Mucosa of descending colon (tissue), 3 donors: ENCODE measurements at regions not wholly inside any gene's neighbourhood (a gene's known extent, or its start where the extent isn't known, plus 50 kb on each side); places are given as distances from the start of the nearest gene placed in this dataset.

Source experiments
- ATAC-seq: fragments of 200-7000 bp; cut with Tn5 transposase; one replicate; pipeline ENCODE4 v1.9.1; 2020; ENCODE audit warnings: mild to moderate bottlenecking, moderate library complexity
- DNase-seq, 3 donors: peaks; one replicate each; pipeline ENCODE4 v3.0.0-alpha.2; 2020
- H3K36me3 ChIP-seq: fragments of 200-600 bp; one replicate; pipeline ENCODE4 v1.8.0; 2021; ENCODE audit warnings: low read depth, mild to moderate bottlenecking
- H3K4me1 ChIP-seq: fragments of 200-600 bp; one replicate; pipeline ENCODE4 v1.8.0; 2021; ENCODE audit warnings: low read depth, mild to moderate bottlenecking
- H3K4me3 ChIP-seq: fragments of 200-600 bp; one replicate; pipeline ENCODE4 v1.8.0; 2021; ENCODE audit warnings: mild to moderate bottlenecking
- H3K9me3 ChIP-seq: fragments of 200-600 bp; one replicate; pipeline ENCODE4 v1.8.0; 2021; ENCODE audit warnings: mild to moderate bottlenecking
- CTCF ChIP-seq: fragments of 200-600 bp; IDR thresholded peaks from one replicate; pipeline ENCODE4 v1.8.0; 2022; ENCODE audit warnings: antibody characterized with exemption, mild to moderate bottlenecking
- intact Hi-C, 2 donors: fragments of 100-400 bp; cut with DNase I in 1 of 2; cut with micrococcal nuclease in 1 of 2; formaldehyde crosslinking; loops; one replicate each; pipeline versions ENCODE4 v1.11.0 to v1.11.1; 2022; cut with DNase I, micrococcal nuclease
- donor health status: DM: no; HTN: no; CAD: no; lungs with moderate emphysema.
- donor health status: DM: no; HTN: no; CAD: no.
- donor health status: DM: no; HTN: yes; CAD: no.

- Histone ChIP-seq H3K4me1 (no peaks in the 10 kb centered on the region), H3K36me3 (no peaks in the 10 kb centered on the region), H3K9me3 (peaks cover 20% of the 10 kb centered on the region), H3K4me3 (no peak overlapping the region)
- intact Hi-C loops, result no loop called here
- DNase-seq (no peak), ATAC-seq (no peak)
- TF ChIP-seq CTCF, result no peak
Measured at GRCh38 chr11:41955066-41955465, 495.6 kb upstream of the LRRC4C start.

- Histone ChIP-seq H3K9me3 (peaks cover 23% of the 10 kb centered on the region), H3K4me1 (no peaks in the 10 kb centered on the region), H3K36me3 (no peaks in the 10 kb centered on the region), H3K4me3 (no peak overlapping the region)
- intact Hi-C loops, result no loop called here
- TF ChIP-seq CTCF, result no peak
- ATAC-seq, result no peak
- no peak for DNase-seq
Measured at GRCh38 chr11:41955635-41956400, 496.4 kb upstream of the LRRC4C start.

- DNase-seq, result no peak
- no peak for ATAC-seq
Measured at GRCh38 chr11:41963406-41963805, 504.0 kb upstream of the LRRC4C start.

GRCh38 chr11:41970681-41971080 is 511.2 kb upstream of the LRRC4C start:
- DNase-seq, result no peak
- H3K4me3 ChIP-seq, result no peak overlapping the region
- intact Hi-C loops, result no loop called here
- H3K4me1 ChIP-seq, result no peaks in the 10 kb centered on the region
- no peak for ATAC-seq
- no peaks in the 10 kb centered on the region for H3K9me3 ChIP-seq
- no peak for TF ChIP-seq CTCF
- no peaks in the 10 kb centered on the region for H3K36me3 ChIP-seq

More at GRCh38 chr11:41963406-41963805, 504.0 kb upstream of the LRRC4C start:
- H3K4me3 ChIP-seq, result no peak overlapping the region
- intact Hi-C loops, result no loop called here
- H3K9me3 ChIP-seq, result peaks cover 7% of the 10 kb centered on the region
- no peaks in the 10 kb centered on the region for H3K4me1 ChIP-seq
- no peak for TF ChIP-seq CTCF
- H3K36me3 ChIP-seq, result no peaks in the 10 kb centered on the region

- no peak for TF ChIP-seq CTCF
- no peaks in the 10 kb centered on the region for H3K4me1 ChIP-seq
- ATAC-seq (no peak), DNase-seq (no peak)
- H3K36me3 ChIP-seq, result no peaks in the 10 kb centered on the region
- H3K4me3 ChIP-seq, result no peak overlapping the region
- H3K9me3 ChIP-seq, result no peaks in the 10 kb centered on the region
- intact Hi-C loops, result no loop called here
Measured at GRCh38 chr11:41971592-41971991, 512.1 kb upstream of the LRRC4C start.

- ATAC-seq (no peak), DNase-seq (no peak)
- Histone ChIP-seq H3K9me3 (no peaks in the 10 kb centered on the region), H3K36me3 (no peaks in the 10 kb centered on the region), H3K4me1 (no peaks in the 10 kb centered on the region), H3K4me3 (no peak overlapping the region)
- intact Hi-C loops, result no loop called here
- TF ChIP-seq CTCF, result no peak
Measured at GRCh38 chr11:41978945-41979344, 519.5 kb upstream of the LRRC4C start.
